ENCODE measurements at regions not wholly inside any gene's neighbourhood (a gene's known extent, or its start where the extent isn't known, plus 50 kb on each side); places are given as distances from the start of the nearest gene placed in this dataset.

DNA sequence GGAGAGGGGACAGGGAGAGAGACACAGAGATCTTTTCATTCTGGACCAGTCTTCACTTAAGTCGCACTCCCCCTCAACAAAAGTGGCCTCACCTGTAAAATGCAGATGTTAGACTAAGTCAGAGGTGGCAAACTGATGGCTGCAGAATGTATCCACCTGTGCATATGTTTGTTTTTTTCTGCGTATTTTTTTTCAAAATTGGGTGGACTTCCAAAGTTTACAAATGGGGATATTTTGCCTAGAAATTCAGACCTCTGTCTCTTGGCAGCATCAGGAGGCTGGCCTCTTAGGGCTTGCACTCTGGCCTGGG, 525.0 kb downstream of the MATN1 start (continued):
- TF ChIP-seq ZNF592 (IDR thresholded peaks at IDR 0.05) (no peak), TCF7 (IDR thresholded peaks at IDR 0.05; ENCODE audit: borderline replicate concordance) (no peak), RELA (IDR thresholded peaks at IDR 0.05; ENCODE audit: borderline replicate concordance, partially characterized antibody) (no peak)

DNA sequence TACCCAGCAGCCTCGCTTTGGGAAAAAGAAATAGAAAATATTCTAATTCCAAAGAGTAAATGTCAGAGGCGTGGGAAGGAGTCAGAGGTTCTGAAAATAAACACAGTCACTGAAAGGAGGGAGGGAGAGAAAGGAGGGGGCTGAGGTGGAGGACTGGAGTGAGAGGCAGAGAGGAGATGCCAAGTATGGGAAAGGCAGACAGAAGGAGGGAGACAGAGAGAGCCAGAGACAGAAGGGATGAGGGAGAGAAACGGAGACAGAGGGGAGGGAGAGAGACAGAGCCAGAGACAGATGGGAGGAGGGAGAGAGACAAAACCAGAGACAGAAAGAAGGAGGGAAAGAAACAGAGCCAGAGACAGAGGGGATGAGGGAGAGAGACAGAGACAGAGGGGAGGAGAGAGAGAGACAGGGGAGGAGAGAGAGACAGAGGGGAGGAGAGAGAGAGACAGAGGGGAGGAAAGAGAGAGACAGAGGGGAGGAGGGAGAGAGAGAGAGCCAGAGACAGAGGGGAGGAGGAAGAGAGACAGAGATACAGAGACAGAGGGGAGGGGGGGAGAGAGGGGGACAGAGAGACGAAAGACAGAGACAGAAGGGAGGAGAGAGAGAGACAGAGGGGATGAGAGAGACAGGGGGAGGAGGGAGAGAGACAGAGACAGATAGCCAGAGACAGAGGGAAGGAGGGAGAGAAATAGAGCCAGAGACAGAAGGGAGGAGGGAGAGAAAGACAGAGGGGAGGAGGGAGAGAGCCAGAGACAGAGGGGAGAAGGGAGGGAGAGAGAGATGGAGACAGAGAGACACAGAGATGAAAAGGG, 525.5 kb downstream of the MATN1 start:
- H3K79me2 ChIP-seq (ENCODE audit: control insufficient read depth, insufficient read depth, low read length): no peaks in the 10 kb centered on the region
- no peaks in the 10 kb centered on the region for H4K20me1 ChIP-seq (ENCODE audit: control insufficient read depth, insufficient read depth)
- no peak overlapping the region for H3K27ac ChIP-seq (ENCODE audit: control insufficient read depth, insufficient read depth)
- H2AFZ ChIP-seq (ENCODE audit: control insufficient read depth, low read depth, low read length): no peak overlapping the region
- no peaks in the 10 kb centered on the region for H3K27me3 ChIP-seq (replicated peaks in 1 of 2; ENCODE audit: control insufficient read depth in 2 of 2, insufficient read depth in 2 of 2, low read length in 1 of 2)
- intact Hi-C loops (cut with micrococcal nuclease; ENCODE audit: unreplicated experiment) (no loop called here), in situ Hi-C loops (cut with MboI) (no loop called here)
- H3K9me3 ChIP-seq (replicated peaks; ENCODE audit: control insufficient read depth, insufficient read depth, low read length): no peaks in the 10 kb centered on the region
- CTCF ChIA-PET: no interaction called here
- POLR2A ChIA-PET: no interaction called here
- WGBS (ENCODE audit: insufficient coverage, insufficient replicate concordance, low lambda C conversion rate, missing lambda C conversion rate): 6% methylated on average over 3 of the region's 4 CpGs
- no peaks in the 10 kb centered on the region for H3K4me1 ChIP-seq (ENCODE audit: control insufficient read depth, insufficient read depth, low read length)
- no peak overlapping the region for H3K4me3 ChIP-seq
- SMC1A ChIA-PET (ENCODE audit: uncharacterized antibody, unreplicated experiment): interaction anchor here (0.6 kb wide), 1 partner anchor 873 kb away, joined by 3 read pairs; no protein-coding TSS in a partner anchor
- H3K4me2 ChIP-seq (ENCODE audit: control insufficient read depth, insufficient read depth): no peak overlapping the region
- H3K36me3 ChIP-seq (ENCODE audit: control insufficient read depth in 2 of 2, insufficient read depth in 2 of 2, low read length in 1 of 2): no peaks in the 10 kb centered on the region
- RAD21 ChIA-PET (ENCODE audit: unreplicated experiment): no interaction called here
- ATAC-seq (no peak), FAIRE-seq (no peak), DNase-seq (ENCODE audit: low read depth, low spot score) (no peak)
- BruUV-seq (replicated peaks): no TSS peak
- no peak overlapping the region for H3K9ac ChIP-seq (ENCODE audit: control insufficient read depth, insufficient read depth, low read length)
- no peak for TF ChIP-seq STAT3 (IDR thresholded peaks at IDR 0.05; ENCODE audit: low read depth, low read length)
- TF ChIP-seq ZBTB11 (CRISPR knock-in tag; IDR thresholded peaks at IDR 0.05): no peak
- no peak for TF ChIP-seq ASH2L (IDR thresholded peaks at IDR 0.05; ENCODE audit: borderline replicate concordance, low read depth)
- no peak for TF ChIP-seq ZBTB33 (IDR thresholded peaks at IDR 0.05)
- TF ChIP-seq ZNF622 (IDR thresholded peaks at IDR 0.05): no peak
- TF ChIP-seq GATAD2B (conservative IDR thresholded peaks at IDR 0.05; ENCODE audit: low read depth): no peak
- TF ChIP-seq STAT1 (conservative IDR thresholded peaks at IDR 0.05): no peak
- no peak for TF ChIP-seq POLR2A (IDR thresholded peaks at IDR 0.05; ENCODE audit: low read depth, low read length)
- TF ChIP-seq TAF1 (IDR thresholded peaks at IDR 0.05; ENCODE audit: borderline replicate concordance, low read depth, low read length): no peak
- TF ChIP-seq RBBP5 (conservative IDR thresholded peaks at IDR 0.05): no peak
- no peak for TF ChIP-seq ZSCAN29 (IDR thresholded peaks at IDR 0.05)
